WI38 (cell line): ENCODE measurements at regions not wholly inside any gene's neighbourhood (a gene's known extent, or its start where the extent isn't known, plus 50 kb on each side); places are given as distances from the start of the nearest gene placed in this dataset.

Source experiments
- H3K4me3 ChIP-seq: 2 replicates; pipeline ENCODE4 v1.5.1; 2011; ENCODE audit warnings: low read depth, mild to moderate bottlenecking, control low read depth, low read length
- CTCF ChIP-seq: IDR thresholded peaks from 2 replicates; pipeline ENCODE4 v1.5.1; 2012; ENCODE audit warnings: low read depth, mild to moderate bottlenecking, control low read depth, low read length

GRCh38 chr10:33733058-33733457, 398.6 kb upstream of the NRP1 start:
- no peak overlapping the region for H3K4me3 ChIP-seq
- no peak for TF ChIP-seq CTCF

- TF ChIP-seq CTCF, result no peak
Measured at GRCh38 chr10:33732161-33732680, 397.8 kb upstream of the NRP1 start.

GRCh38 chr10:33731322-33731721, 396.9 kb upstream of the NRP1 start:
- H3K4me3 ChIP-seq, result no peak overlapping the region
- TF ChIP-seq CTCF, result no peak

More at GRCh38 chr10:33732161-33732680, 397.8 kb upstream of the NRP1 start:
- no peak overlapping the region for H3K4me3 ChIP-seq

- no peak overlapping the region for H3K4me3 ChIP-seq
- TF ChIP-seq CTCF, result no peak
Measured at GRCh38 chr10:33725430-33725829, 391.0 kb upstream of the NRP1 start.

GRCh38 chr10:33723181-33723580, 388.7 kb upstream of the NRP1 start:
- no peak overlapping the region for H3K4me3 ChIP-seq
- TF ChIP-seq CTCF, result no peak

- H3K4me3 ChIP-seq, result no peak overlapping the region
- no peak for TF ChIP-seq CTCF
Measured at GRCh38 chr10:33722067-33722466, 387.6 kb upstream of the NRP1 start.

- no peak for TF ChIP-seq CTCF
- no peak overlapping the region for H3K4me3 ChIP-seq
Measured at GRCh38 chr10:33721509-33721908, 387.0 kb upstream of the NRP1 start.
